H1 (cell line): ENCODE measurements at regions not wholly inside any gene's neighbourhood (a gene's known extent, or its start where the extent isn't known, plus 50 kb on each side); places are given as distances from the start of the nearest gene placed in this dataset.

Experiments
- CTCF ChIA-PET: fragments of 300-600 bp; sonication (Branson Sonifier 250); formaldehyde crosslinking; loops from one replicate; lab custom pipeline; 2021; ENCODE audit not compliant: partially characterized antibody; lab: Charles Lee
- POLR2A ChIA-PET: fragments of 300-600 bp; sonication (Branson Sonifier 250); formaldehyde crosslinking; loops from one replicate; lab custom pipeline; 2021; ENCODE audit warnings: inconsistent platforms; ENCODE audit not compliant: partially characterized antibody; lab: Charles Lee
- DNase-seq, 2 experiments: peaks; one replicate each; pipeline versions ENCODE4 v3.0.0 to v3.0.0-alpha.2; 2010 to 2022; ENCODE audit warnings: low spot score in 2 of 2, low read depth in 1 of 2, mixed read lengths in 1 of 2
- FAIRE-seq: peaks from 2 replicates; lab custom pipeline; 2011; peaks lifted over from hg19 to GRCh38; lab: Jason Lieb, UNC
- H2AFZ ChIP-seq: 2 replicates; pipeline ENCODE4 v1.8.1; 2012; ENCODE audit warnings: low read length, inconsistent platforms
- H2AK5ac ChIP-seq: 2 replicates; pipeline ENCODE4 v1.6.1; 2013; ENCODE audit warnings: low read depth, low read length
- H2BK120ac ChIP-seq: replicated peaks from 2 replicates; pipeline ENCODE3; 2013; ENCODE audit warnings: low read depth, low read length, inconsistent platforms
- H2BK12ac ChIP-seq: 2 replicates; pipeline ENCODE4 v1.6.1; 2013; ENCODE audit warnings: low read depth, low read length
- H2BK15ac ChIP-seq: 2 replicates; pipeline ENCODE4 v1.6.1; 2013; ENCODE audit warnings: low read length
- H2BK20ac ChIP-seq: 2 replicates; pipeline ENCODE4 v1.6.1; 2013; ENCODE audit warnings: low read length
- H2BK5ac ChIP-seq: 2 replicates; pipeline ENCODE4 v1.6.1; 2013; ENCODE audit warnings: low read depth, low read length
- H3K14ac ChIP-seq: 2 replicates; pipeline ENCODE4 v1.6.1; 2013; ENCODE audit warnings: inconsistent platforms; ENCODE audit not compliant: insufficient read length
- H3K18ac ChIP-seq: 2 replicates; pipeline ENCODE4 v1.6.1; 2013; ENCODE audit warnings: low read length; ENCODE audit errors: extremely low read depth
- H3K23ac ChIP-seq: 2 replicates; pipeline ENCODE4 v1.6.1; 2013; ENCODE audit warnings: inconsistent platforms; ENCODE audit not compliant: insufficient read length
- H3K23me2 ChIP-seq: 2 replicates; pipeline ENCODE4 v1.6.1; 2013; ENCODE audit warnings: low read depth, low read length
- H3K27ac ChIP-seq: 2 replicates; pipeline ENCODE4 v1.6.1; 2011; ENCODE audit warnings: low read depth, low read length, inconsistent platforms
- H3K27me3 ChIP-seq, 4 experiments: replicated peaks in 1 of 4; 1 replicate in 1 of 4; 2 replicates in 3 of 4; pipeline versions ENCODE4 v1.6.1 to v1.8.1; 2011 to 2013; ENCODE audit warnings: low read length in 3 of 4, mild to moderate bottlenecking in 3 of 4, inconsistent platforms in 2 of 4, mixed read lengths in 2 of 4, moderate library complexity in 1 of 4; ENCODE audit not compliant: control insufficient read depth in 3 of 4, insufficient read depth in 3 of 4; ENCODE audit errors: extremely low read depth in 1 of 4
- H3K36me3 ChIP-seq, 4 experiments: 2 replicates each; pipeline versions ENCODE4 v1.6.1 to v1.8.1; 2011 to 2013; ENCODE audit warnings: mild to moderate bottlenecking in 4 of 4, low read length in 3 of 4, moderate library complexity in 2 of 4, control low read depth in 1 of 4, inconsistent platforms in 1 of 4; ENCODE audit not compliant: insufficient read depth in 4 of 4, control insufficient read depth in 2 of 4
- H3K4ac ChIP-seq: replicated peaks from 2 replicates; pipeline ENCODE3; 2013; ENCODE audit warnings: low read length, low read depth, mixed read lengths, inconsistent platforms; ENCODE audit not compliant: insufficient read length
- H3K4me1 ChIP-seq, 4 experiments: replicated peaks in 1 of 4; 1 replicate in 1 of 4; 2 replicates in 3 of 4; pipeline versions ENCODE4 v1.6.1 to v1.8.1; 2011 to 2013; ENCODE audit warnings: low read length in 3 of 4, inconsistent platforms in 2 of 4, mixed read lengths in 1 of 4; ENCODE audit not compliant: insufficient read depth in 4 of 4, control insufficient read depth in 3 of 4
- H3K4me2 ChIP-seq, 2 experiments: 2 replicates each; pipeline versions ENCODE4 v1.6.1 to v1.8.1; 2011 to 2013; ENCODE audit warnings: low read depth in 2 of 2, low read length in 2 of 2, control low read depth in 1 of 2, inconsistent platforms in 1 of 2, mild to moderate bottlenecking in 1 of 2; ENCODE audit not compliant: insufficient read depth in 1 of 2
- H3K4me3 ChIP-seq, 4 experiments: fragments of 200-600, 300-600 bp in 1 of 4; sonication (generic), shearing (Covaris generic), sonication (Bioruptor Twin) in 1 of 4; 2 replicates each; pipeline versions ENCODE4 v1.5.1 to v1.8.1; 2011 to 2016; ENCODE audit warnings: low read length in 4 of 4, low read depth in 3 of 4, control low read depth in 2 of 4, inconsistent platforms in 2 of 4, mild to moderate bottlenecking in 2 of 4, mixed read lengths in 1 of 4, moderate library complexity in 1 of 4; ENCODE audit not compliant: insufficient read depth in 2 of 4; ENCODE audit errors: extremely low read depth in 1 of 4
- H3K56ac ChIP-seq: replicated peaks from 2 replicates; pipeline ENCODE3; 2013; ENCODE audit warnings: low read depth, mild to moderate bottlenecking, mixed read lengths, low read length, inconsistent platforms; ENCODE audit not compliant: insufficient read length
- H3K79me1 ChIP-seq: 2 replicates; pipeline ENCODE4 v1.6.1; 2013; ENCODE audit warnings: low read depth, low read length, control low read depth
- H3K79me2 ChIP-seq, 2 experiments: 2 replicates each; pipeline versions ENCODE4 v1.6.1 to v1.8.1; 2012 to 2013; ENCODE audit warnings: low read length in 2 of 2, mild to moderate bottlenecking in 2 of 2, inconsistent platforms in 1 of 2; ENCODE audit not compliant: insufficient read depth in 2 of 2, control insufficient read depth in 1 of 2
- H3K9ac ChIP-seq, 4 experiments: replicated peaks in 1 of 4; 1 replicate in 1 of 4; 2 replicates in 3 of 4; pipeline versions ENCODE4 v1.6.1 to v1.8.1; 2011 to 2013; ENCODE audit warnings: low read depth in 3 of 4, low read length in 3 of 4, control low read depth in 2 of 4, mild to moderate bottlenecking in 2 of 4, moderate library complexity in 2 of 4, inconsistent platforms in 1 of 4; ENCODE audit errors: extremely low read depth in 1 of 4
- H3K9me3 ChIP-seq, 2 experiments: 2 replicates each; pipeline versions ENCODE4 v1.6.1 to v1.8.1; 2012 to 2013; ENCODE audit warnings: mild to moderate bottlenecking in 2 of 2, moderate library complexity in 2 of 2, control low read depth in 1 of 2, inconsistent platforms in 1 of 2, low read depth in 1 of 2, low read length in 1 of 2, mixed read lengths in 1 of 2; ENCODE audit not compliant: insufficient read depth in 2 of 2
- H4K20me1 ChIP-seq, 2 experiments: replicated peaks in 1 of 2; 2 replicates each; pipeline versions ENCODE3 to v1.8.1; 2011 to 2013; ENCODE audit warnings: inconsistent platforms in 2 of 2, low read length in 2 of 2, mild to moderate bottlenecking in 1 of 2; ENCODE audit not compliant: insufficient read depth in 2 of 2, control insufficient read depth in 1 of 2
- H4K5ac ChIP-seq: 2 replicates; pipeline ENCODE4 v1.6.1; 2013; ENCODE audit warnings: low read length, low read depth, mixed read lengths, inconsistent platforms; ENCODE audit not compliant: insufficient read length
- H4K8ac ChIP-seq: 2 replicates; pipeline ENCODE4 v1.8.0; 2013; ENCODE audit warnings: mild to moderate bottlenecking, moderate library complexity, low read length, inconsistent platforms; ENCODE audit not compliant: insufficient read depth; ENCODE audit errors: extremely low read depth
- H4K91ac ChIP-seq: replicated peaks from 2 replicates; pipeline ENCODE3; 2013; ENCODE audit warnings: low read length, mixed read lengths, inconsistent platforms; ENCODE audit not compliant: insufficient read length
- EZH2 ChIP-seq: fragments of 200-600 bp; sonication (generic); IDR thresholded peaks from 2 replicates; pipeline ENCODE4 v1.7.1; 2012; ENCODE audit warnings: low read depth, mild to moderate bottlenecking, moderate library complexity, low read length, inconsistent platforms; ENCODE audit not compliant: severe bottlenecking
- FOSL1 ChIP-seq: IDR thresholded peaks from 2 replicates; pipeline ENCODE4 v1.6.1; 2011; ENCODE audit warnings: mild to moderate bottlenecking, low read depth, low read length, moderate library complexity; ENCODE audit not compliant: insufficient read depth
- GTF2F1 ChIP-seq: IDR thresholded peaks from 2 replicates; pipeline ENCODE4 v1.6.1; 2012; ENCODE audit warnings: low read depth, low read length, improper control_type of control experiment, borderline replicate concordance
- HDAC2 ChIP-seq, 2 experiments: fragments of 300-600 bp in 1 of 2; sonication (generic) in 1 of 2; IDR thresholded peaks; 2 replicates each; pipeline ENCODE4 v1.6.1; 2011 to 2012; ENCODE audit warnings: low read depth in 2 of 2, low read length in 2 of 2, mild to moderate bottlenecking in 2 of 2, moderate library complexity in 2 of 2, borderline replicate concordance in 1 of 2, inconsistent platforms in 1 of 2
- JUN ChIP-seq: IDR thresholded peaks from 2 replicates; pipeline ENCODE4 v1.6.1; 2011; ENCODE audit warnings: low read depth, mild to moderate bottlenecking, improper control_type of control experiment, low read length
- KDM1A ChIP-seq: fragments of 200-600, 300-600 bp; sonication (generic); IDR thresholded peaks from 2 replicates; pipeline ENCODE4 v1.7.1; 2016; ENCODE audit warnings: mild to moderate bottlenecking, low read length, borderline replicate concordance
- KDM5A ChIP-seq: fragments of 200-600 bp; IDR thresholded peaks from 2 replicates; pipeline ENCODE4 v1.7.1; 2012; ENCODE audit warnings: mild to moderate bottlenecking, low read length, inconsistent platforms, mixed read lengths
- POU5F1 ChIP-seq: IDR thresholded peaks from 2 replicates; pipeline ENCODE4 v1.6.1; 2011; ENCODE audit warnings: low read depth, mild to moderate bottlenecking, low read length, moderate library complexity
- RFX5 ChIP-seq: IDR thresholded peaks from 2 replicates; pipeline ENCODE4 v1.6.1; 2011; ENCODE audit warnings: low read depth, low read length, improper control_type of control experiment, borderline replicate concordance
- RNF2 ChIP-seq: fragments of 200-900, 300-1000 bp; sonication (generic); IDR thresholded peaks from 2 replicates; pipeline ENCODE4 v1.7.1; 2016; ENCODE audit warnings: borderline replicate concordance, low read depth, mild to moderate bottlenecking, antibody characterized with exemption, low read length; ENCODE audit not compliant: poor library complexity, severe bottlenecking; ENCODE audit errors: missing control alignments
- RXRA ChIP-seq: IDR thresholded peaks from 2 replicates; pipeline ENCODE4 v1.6.1; 2011; ENCODE audit warnings: low read depth, mild to moderate bottlenecking, low read length, moderate library complexity; ENCODE audit not compliant: insufficient read depth
- SP2 ChIP-seq: IDR thresholded peaks from 2 replicates; pipeline ENCODE4 v1.6.1; 2012; ENCODE audit warnings: mild to moderate bottlenecking, low read length, inconsistent platforms
- SP4 ChIP-seq: IDR thresholded peaks from 2 replicates; pipeline ENCODE4 v1.6.1; 2012; ENCODE audit warnings: low read length, inconsistent platforms
- SUZ12 ChIP-seq: fragments of 200-600 bp; sonication (generic); IDR thresholded peaks from 2 replicates; pipeline ENCODE4 v1.6.1; 2012; ENCODE audit warnings: mild to moderate bottlenecking, inconsistent platforms, low read length, moderate library complexity, mixed read lengths
- WGBS, 2 experiments: shearing (Covaris generic) in 1 of 2; methylation state at CpG; one replicate each; pipeline versions ENCODE4 v1.1.6 to v1.1.7; 2013 to 2015; ENCODE audit warnings: low lambda C conversion rate in 2 of 2, mixed read lengths in 2 of 2, inconsistent platforms in 1 of 2, low coverage in 1 of 2, missing lambda C conversion rate in 1 of 2; ENCODE audit not compliant: insufficient replicate concordance in 2 of 2, insufficient coverage in 1 of 2, insufficient read length in 1 of 2; ENCODE audit errors: extremely low coverage in 1 of 2, missing lambda C conversion rate in 1 of 2; 5-methylcytosine and 5-hydroxymethylcytosine counted together

DNA sequence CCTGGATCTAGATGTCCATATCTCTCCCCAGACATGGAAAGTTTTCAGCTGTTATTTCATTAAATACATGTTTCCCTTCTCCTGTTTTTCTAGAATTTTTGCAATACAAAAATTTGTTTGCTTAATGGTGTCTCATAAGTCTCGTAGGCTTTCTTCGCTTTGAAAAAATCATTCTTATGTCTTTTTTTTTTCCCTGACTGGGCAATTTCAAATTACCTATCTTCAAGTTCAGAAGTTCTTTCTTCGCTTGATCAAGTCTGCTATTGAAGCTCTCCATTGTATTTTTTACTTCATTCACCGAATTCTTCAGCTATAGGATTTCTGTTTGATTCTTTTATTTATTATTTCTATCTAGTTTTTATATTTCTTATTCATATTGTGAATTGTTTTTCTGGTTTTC is 130.2 kb upstream of the WSCD2 start:
- Histone ChIP-seq H3K4ac (no peak overlapping the region), H4K91ac (no peak overlapping the region), H2BK120ac (no peak overlapping the region), H4K20me1 (no peaks in the 10 kb centered on the region), H2BK15ac (no peak overlapping the region), H4K5ac (no peak overlapping the region), H3K14ac (no peak overlapping the region), H2AK5ac (no peak overlapping the region), H2BK12ac (no peak overlapping the region), H3K23ac (no peak overlapping the region), H2AFZ (no peak overlapping the region), H3K4me1 (no peaks in the 10 kb centered on the region), H4K8ac (no peak overlapping the region), H3K9me3 (no peaks in the 10 kb centered on the region), H3K18ac (no peak overlapping the region), H3K4me2 (no peak overlapping the region), H3K4me3 (no peak overlapping the region), H3K79me1 (no peaks in the 10 kb centered on the region; the same call in 1 of the 2 replicates), H3K23me2 (no peaks in the 10 kb centered on the region), H3K9ac (no peak overlapping the region), H3K56ac (no peak overlapping the region), H3K79me2 (no peaks in the 10 kb centered on the region), H2BK5ac (no peak overlapping the region), H2BK20ac (no peak overlapping the region), H3K27me3 (no peaks in the 10 kb centered on the region; a peak in 1 of 7 replicates), H3K27ac (no peak overlapping the region), H3K36me3 (no peaks in the 10 kb centered on the region)
- FAIRE-seq (no peak), DNase-seq (no peak)
- WGBS, 2 experiments: 86% methylated on average over 4 of the region's 4 CpGs; no CpG with 5 or more reads in 1 of the 2 experiments
- ChIA-PET POLR2A (no interaction called here), CTCF (interaction anchor here (0.6 to 1.3 kb wide), 5 partner anchors 9 to 597 kb away, joined by 3 to 5 read pairs (median 3); no protein-coding TSS in a partner anchor)
- TF ChIP-seq RNF2 (no peak), POU5F1 (no peak), GTF2F1 (no peak), RFX5 (no peak), FOSL1 (no peak), JUN (no peak), EZH2 (no peak), KDM1A (no peak), KDM5A (no peak), HDAC2 (IDR thresholded peaks at IDR 0.05; ENCODE audit: borderline replicate concordance in 1 of 2, low read depth in 2 of 2, low read length in 2 of 2) (no peak), SP4 (no peak), RXRA (no peak), SUZ12 (no peak), SP2 (no peak)
